Tibial artery (tissue), 4 donors: ENCODE measurements at regions not wholly inside any gene's neighbourhood (a gene's known extent, or its start where the extent isn't known, plus 50 kb on each side); places are given as distances from the start of the nearest gene placed in this dataset.

Source experiments
- DNase-seq, 2 donors: peaks; one replicate each; pipeline ENCODE4 v3.0.0-alpha.2; 2019
- H3K27ac ChIP-seq, 2 donors: fragments of 200-600 bp; sonication (generic) in 1 of 2; 1 replicate in 1 of 2; 2 replicates in 1 of 2; pipeline ENCODE4 v1.5.1; 2018 to 2019; ENCODE audit warnings: mild to moderate bottlenecking in 1 of 2
- H3K27me3 ChIP-seq, 2 donors: fragments of 200-600 bp; sonication (generic) in 1 of 2; one replicate each; pipeline versions ENCODE4 v1.5.1 to v1.6.0; 2016 to 2019
- H3K36me3 ChIP-seq, 3 donors: fragments of 200-600 bp; sonication (generic) in 2 of 3; one replicate each; pipeline ENCODE4 v1.5.1; 2016 to 2019; ENCODE audit warnings: mild to moderate bottlenecking in 2 of 3
- H3K4me1 ChIP-seq, 4 donors: fragments of 200-600 bp; sonication (generic) in 2 of 4; 1 replicate in 3 of 4; 2 replicates in 1 of 4; pipeline ENCODE4 v1.5.1; 2016 to 2019
- H3K4me3 ChIP-seq, 2 donors: fragments of 200-600 bp; sonication (generic) in 1 of 2; 1 replicate in 1 of 2; 2 replicates in 1 of 2; pipeline ENCODE4 v1.5.1; 2018 to 2019; ENCODE audit warnings: mild to moderate bottlenecking in 2 of 2
- H3K9me3 ChIP-seq, 3 donors: fragments of 200-600 bp; sonication (generic) in 1 of 3; one replicate each; pipeline ENCODE4 v1.5.1; 2016 to 2019
- intact Hi-C: fragments of 100-400 bp; cut with DNase I; formaldehyde crosslinking; loops from one replicate; pipeline ENCODE4 v1.15.0; 2023; ENCODE audit warnings: low total_unique reads
- TF ChIP-seq, protein P1 (sequence below), 2 experiments: fragments of 200-600 bp in 1 of 2; fragments of 450-650 bp in 1 of 2; IDR thresholded peaks; one replicate each; pipeline ENCODE4 v1.5.1; 2017 to 2019; ENCODE audit warnings: antibody characterized with exemption in 2 of 2, mild to moderate bottlenecking in 1 of 2, moderate library complexity in 1 of 2

DNA sequence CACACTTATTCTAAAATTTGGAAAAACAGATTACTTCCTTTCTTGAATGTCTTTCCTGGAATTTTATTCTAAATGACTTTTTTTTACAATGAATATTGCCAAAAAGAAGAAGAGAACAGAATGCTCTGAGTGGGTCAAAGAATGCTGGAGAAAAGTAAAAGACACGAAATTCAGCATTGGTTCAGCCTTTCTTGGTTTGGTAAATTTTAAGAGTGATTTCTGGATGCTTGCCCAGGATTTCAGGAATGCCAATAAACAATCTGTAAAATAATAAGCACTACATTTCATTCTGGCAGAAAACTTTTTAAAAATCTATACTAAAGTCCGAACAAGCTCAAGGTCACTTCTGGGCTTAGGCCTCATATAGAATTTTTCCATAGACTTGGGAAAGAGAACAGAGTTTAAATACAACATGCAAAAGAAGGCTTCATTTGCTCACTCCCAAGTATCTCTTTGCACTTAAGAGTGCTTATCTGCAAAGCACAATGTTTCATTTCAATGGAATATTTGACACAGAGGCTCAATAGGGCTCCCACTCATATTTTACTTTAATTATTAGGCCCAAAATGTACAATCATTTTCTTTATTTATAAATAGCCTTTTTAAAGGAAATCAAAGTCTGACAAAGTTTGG is 359.5 kb upstream of the ANKRD30A start:
- Histone ChIP-seq H3K27me3 (no peaks in the 10 kb centered on the region), H3K36me3 (no peaks in the 10 kb centered on the region), H3K4me3 (no peak overlapping the region), H3K9me3 (no peaks in the 10 kb centered on the region), H3K4me1 (peaks cover 0 to 15% (median 8%) of the 10 kb centered on the region in 4 donors), H3K27ac (peak overlapping the region in 1 of 2 donors; percentile 11)
- intact Hi-C loops, result no loop called here
- DNase-seq, result no peak
- TF ChIP-seq, protein P1, sequence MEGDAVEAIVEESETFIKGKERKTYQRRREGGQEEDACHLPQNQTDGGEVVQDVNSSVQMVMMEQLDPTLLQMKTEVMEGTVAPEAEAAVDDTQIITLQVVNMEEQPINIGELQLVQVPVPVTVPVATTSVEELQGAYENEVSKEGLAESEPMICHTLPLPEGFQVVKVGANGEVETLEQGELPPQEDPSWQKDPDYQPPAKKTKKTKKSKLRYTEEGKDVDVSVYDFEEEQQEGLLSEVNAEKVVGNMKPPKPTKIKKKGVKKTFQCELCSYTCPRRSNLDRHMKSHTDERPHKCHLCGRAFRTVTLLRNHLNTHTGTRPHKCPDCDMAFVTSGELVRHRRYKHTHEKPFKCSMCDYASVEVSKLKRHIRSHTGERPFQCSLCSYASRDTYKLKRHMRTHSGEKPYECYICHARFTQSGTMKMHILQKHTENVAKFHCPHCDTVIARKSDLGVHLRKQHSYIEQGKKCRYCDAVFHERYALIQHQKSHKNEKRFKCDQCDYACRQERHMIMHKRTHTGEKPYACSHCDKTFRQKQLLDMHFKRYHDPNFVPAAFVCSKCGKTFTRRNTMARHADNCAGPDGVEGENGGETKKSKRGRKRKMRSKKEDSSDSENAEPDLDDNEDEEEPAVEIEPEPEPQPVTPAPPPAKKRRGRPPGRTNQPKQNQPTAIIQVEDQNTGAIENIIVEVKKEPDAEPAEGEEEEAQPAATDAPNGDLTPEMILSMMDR (IDR thresholded peaks at IDR 0.05), result no peak

DNA sequence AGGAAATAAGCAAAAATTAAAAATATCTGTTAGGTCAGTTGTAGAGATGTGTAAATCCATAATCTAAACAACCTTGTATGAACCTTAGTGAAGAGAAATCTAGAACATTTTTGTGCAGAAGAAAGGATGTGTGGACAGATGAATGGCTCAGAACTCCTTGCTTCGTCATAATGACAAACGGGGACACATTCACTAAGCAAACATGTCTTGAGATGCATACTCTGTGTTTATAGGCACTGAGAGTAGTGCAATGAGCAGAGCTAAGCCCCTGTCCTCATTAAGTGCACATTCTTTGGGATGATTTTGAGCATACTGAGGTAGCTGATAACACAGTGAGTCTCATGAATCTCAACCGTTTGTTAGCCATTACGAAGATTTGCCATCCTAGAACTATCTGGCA is 360.6 kb upstream of the ANKRD30A start:
- TF ChIP-seq, protein P1 (IDR thresholded peaks at IDR 0.05), result no peak
- no peaks in the 10 kb centered on the region for H3K36me3 ChIP-seq
- no peaks in the 10 kb centered on the region for H3K27me3 ChIP-seq
- no peaks in the 10 kb centered on the region for H3K9me3 ChIP-seq
- H3K27ac ChIP-seq, result no peak overlapping the region
- intact Hi-C loops, result no loop called here
- H3K4me1 ChIP-seq, result peaks cover 0 to 15% (median 8%) of the 10 kb centered on the region in 4 donors
- no peak overlapping the region for H3K4me3 ChIP-seq
- DNase-seq, result no peak

DNA sequence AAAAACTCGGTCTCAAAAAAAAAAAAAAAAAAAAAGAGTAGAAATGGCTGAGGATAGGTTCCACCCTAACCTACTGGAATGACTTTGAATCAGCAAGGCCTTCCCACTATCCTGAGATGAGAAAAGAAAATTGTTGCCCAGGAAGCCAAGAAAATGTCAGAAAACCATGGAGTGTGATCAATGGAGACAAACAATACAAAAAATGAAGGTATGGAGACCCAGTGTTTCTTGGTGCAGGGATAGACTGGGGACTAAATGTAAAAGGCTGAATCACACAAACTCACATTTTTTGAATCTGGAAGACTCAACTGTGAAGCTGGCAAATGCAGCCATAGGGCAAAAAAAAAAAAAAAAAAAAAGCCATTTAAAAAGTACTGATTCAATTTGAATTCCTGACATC is 364.3 kb upstream of the ANKRD30A start:
- Histone ChIP-seq H3K4me3 (no peak overlapping the region), H3K9me3 (no peaks in the 10 kb centered on the region), H3K36me3 (no peaks in the 10 kb centered on the region), H3K4me1 (peaks cover 0 to 17% (median 2%) of the 10 kb centered on the region in 4 donors), H3K27me3 (no peaks in the 10 kb centered on the region), H3K27ac (no peak overlapping the region)
- TF ChIP-seq, protein P1 (IDR thresholded peaks at IDR 0.05), result no peak
- intact Hi-C loops, result no loop called here
- DNase-seq, result no peak

DNA sequence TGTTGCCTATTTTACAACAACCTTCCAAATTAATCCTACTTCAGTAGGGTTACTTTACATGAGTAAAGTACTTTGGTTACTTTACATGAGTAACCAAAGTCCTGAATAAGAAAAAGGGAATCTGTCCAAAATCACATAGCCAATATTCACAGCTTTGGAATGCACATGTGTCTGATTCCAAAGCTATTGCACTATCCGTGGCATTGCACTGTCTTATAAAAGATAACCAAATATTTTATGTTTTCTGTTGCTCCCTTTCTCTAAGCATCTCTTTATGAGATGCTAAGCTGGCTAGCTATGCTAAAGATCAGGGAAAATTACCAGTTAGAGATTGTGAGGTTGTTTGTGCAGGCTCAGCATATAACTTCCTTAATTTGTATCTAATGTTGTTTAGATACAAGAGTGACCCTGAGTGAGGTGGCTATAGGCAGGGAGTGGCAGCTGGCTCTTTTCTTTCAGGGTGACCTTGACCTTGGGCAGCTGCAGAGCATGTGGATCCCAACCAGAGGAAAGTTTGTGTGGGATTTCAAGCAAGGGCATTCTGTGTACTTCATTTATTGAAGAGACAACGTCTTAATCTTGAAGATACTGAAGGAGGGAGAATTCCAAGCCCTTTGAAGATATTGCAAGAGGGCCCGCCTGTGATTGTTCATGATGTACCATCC is 366.1 kb upstream of the ANKRD30A start:
- no peak for DNase-seq
- intact Hi-C loops, result no loop called here
- H3K36me3 ChIP-seq, result no peaks in the 10 kb centered on the region
- H3K27me3 ChIP-seq, result no peaks in the 10 kb centered on the region
- no peaks in the 10 kb centered on the region for H3K9me3 ChIP-seq
- no peak overlapping the region for H3K27ac ChIP-seq
- TF ChIP-seq, protein P1 (IDR thresholded peaks at IDR 0.05), result no peak
- no peak overlapping the region for H3K4me3 ChIP-seq
- peaks cover 0 to 11% (median 0%) of the 10 kb centered on the region in 4 donors for H3K4me1 ChIP-seq

DNA sequence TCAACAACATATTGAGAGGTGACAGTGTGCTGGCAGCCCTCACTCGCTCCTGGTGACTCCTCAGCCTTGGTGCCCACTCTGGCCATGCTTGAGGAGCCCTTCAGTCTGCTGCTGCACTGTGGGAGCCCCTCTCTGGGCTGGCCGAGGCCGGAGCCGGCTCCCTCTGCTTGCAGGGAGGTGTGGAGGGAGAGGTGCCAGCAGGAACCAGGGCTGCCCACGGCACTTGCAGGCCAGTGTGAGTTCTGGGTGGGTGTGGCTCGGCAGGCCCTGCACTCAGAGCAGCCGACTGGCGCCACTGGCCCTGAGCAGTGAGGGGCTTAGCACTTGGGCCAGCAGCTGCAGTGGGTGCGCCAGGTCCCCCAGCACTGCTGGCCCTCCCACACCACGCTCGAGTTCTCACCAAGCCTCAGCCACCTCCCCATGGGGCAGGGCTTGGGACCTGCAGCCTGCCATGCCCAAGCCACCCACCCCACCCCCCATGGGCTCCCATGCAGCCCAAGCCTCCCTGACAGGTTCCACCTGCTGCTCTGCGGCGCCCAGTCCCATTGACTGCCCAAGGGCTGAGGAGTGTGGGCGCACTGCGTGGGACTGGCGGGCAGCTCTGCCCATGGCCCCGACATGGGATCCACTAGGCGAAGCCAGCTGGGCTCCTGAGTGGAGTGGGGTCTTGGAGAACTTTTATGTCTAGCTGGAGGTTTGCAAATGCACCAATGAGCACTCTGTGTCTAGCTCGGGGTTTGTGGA is 377.1 kb upstream of the ANKRD30A start:
- Histone ChIP-seq H3K27me3 (no peaks in the 10 kb centered on the region), H3K4me1 (no peaks in the 10 kb centered on the region), H3K4me3 (no peak overlapping the region), H3K9me3 (no peaks in the 10 kb centered on the region), H3K27ac (no peak overlapping the region), H3K36me3 (no peaks in the 10 kb centered on the region)
- TF ChIP-seq, protein P1 (IDR thresholded peaks at IDR 0.05), result no peak
- DNase-seq, result no peak
- intact Hi-C loops, result no loop called here
